ENCODE measurements at regions not wholly inside any gene's neighbourhood (a gene's known extent, or its start where the extent isn't known, plus 50 kb on each side); places are given as distances from the start of the nearest gene placed in this dataset.

GRCh38 chr5:3888310-3888709, 292.7 kb downstream of the IRX1 start:
- DNase-seq (ENCODE audit: low read depth): no peak

- no peak for DNase-seq (ENCODE audit: low read depth)
These were observed 293.9 kb downstream of the IRX1 start for GRCh38 chr5:3889412-3890142.

GRCh38 chr5:3891113-3891512, 295.5 kb downstream of the IRX1 start:
- no peak for DNase-seq (ENCODE audit: low read depth)

- no peak for DNase-seq (ENCODE audit: low read depth)
These were observed 297.9 kb downstream of the IRX1 start for GRCh38 chr5:3893527-3893926.

- DNase-seq (ENCODE audit: low read depth): no peak
These were observed 298.3 kb downstream of the IRX1 start for GRCh38 chr5:3893975-3894374.

- no peak for DNase-seq (ENCODE audit: low read depth)
These were observed 300.5 kb downstream of the IRX1 start for GRCh38 chr5:3896098-3896497.

GRCh38 chr5:3899093-3899492, 303.5 kb downstream of the IRX1 start:
- no peak for DNase-seq (ENCODE audit: low read depth)

- no peak for DNase-seq (ENCODE audit: low read depth)
These were observed 309.0 kb downstream of the IRX1 start for GRCh38 chr5:3904584-3904983.

- DNase-seq (ENCODE audit: low read depth): no peak
These were observed 309.4 kb downstream of the IRX1 start for GRCh38 chr5:3905031-3905430.

GRCh38 chr5:3905521-3905920, 309.9 kb downstream of the IRX1 start:
- no peak for DNase-seq (ENCODE audit: low read depth)

GRCh38 chr5:3911111-3911510, 315.5 kb downstream of the IRX1 start:
- DNase-seq (ENCODE audit: low read depth): no peak

GRCh38 chr5:3911773-3912172, 316.1 kb downstream of the IRX1 start:
- no peak for DNase-seq (ENCODE audit: low read depth)

- DNase-seq (ENCODE audit: low read depth): no peak
These were observed 317.2 kb downstream of the IRX1 start for GRCh38 chr5:3912790-3913189.

- no peak for DNase-seq (ENCODE audit: low read depth)
These were observed 317.6 kb downstream of the IRX1 start for GRCh38 chr5:3913279-3913678.

GRCh38 chr5:3925022-3925421, 329.4 kb downstream of the IRX1 start:
- no peak for DNase-seq (ENCODE audit: low read depth)

- no peak for DNase-seq (ENCODE audit: low read depth)
These were observed 330.3 kb downstream of the IRX1 start for GRCh38 chr5:3925935-3926334.

- DNase-seq (ENCODE audit: low read depth): no peak
These were observed 334.2 kb downstream of the IRX1 start for GRCh38 chr5:3929799-3930198.

- no peak for DNase-seq (ENCODE audit: low read depth)
These were observed 336.3 kb downstream of the IRX1 start for GRCh38 chr5:3931976-3932375.

GRCh38 chr5:3933536-3933935, 337.9 kb downstream of the IRX1 start:
- no peak for DNase-seq (ENCODE audit: low read depth)

- DNase-seq (ENCODE audit: low read depth): no peak
These were observed 338.3 kb downstream of the IRX1 start for GRCh38 chr5:3933966-3934365.

GRCh38 chr5:3943859-3944258, 348.2 kb downstream of the IRX1 start:
- DNase-seq (ENCODE audit: low read depth): no peak

GRCh38 chr5:3944930-3945329, 349.3 kb downstream of the IRX1 start:
- DNase-seq (ENCODE audit: low read depth): no peak

- DNase-seq (ENCODE audit: low read depth): no peak
These were observed 353.2 kb downstream of the IRX1 start for GRCh38 chr5:3948838-3949237.

GRCh38 chr5:3954199-3954598, 358.6 kb downstream of the IRX1 start:
- DNase-seq (ENCODE audit: low read depth): no peak

GRCh38 chr5:3954633-3955032, 359.0 kb downstream of the IRX1 start:
- no peak for DNase-seq (ENCODE audit: low read depth)
